Bone marrow (tissue), 2 donors: ENCODE measurements at regions not wholly inside any gene's neighbourhood (a gene's known extent, or its start where the extent isn't known, plus 50 kb on each side); places are given as distances from the start of the nearest gene placed in this dataset.
"Not testable (repeated sequence)": the region's sequence is repeated elsewhere in the genome, so short reads cannot be mapped to it uniquely, and the experiment has no call there.

Experiments
- DNase-seq, 2 donors: peaks; one replicate each; lab custom pipeline; 2025; lab: John Stamatoyannopoulos, UW

GRCh38 chr2:238502088-238502810 is 75.5 kb downstream of the ASB1 start:
- no peak for DNase-seq

GRCh38 chr2:238502956-238503791 is 76.4 kb downstream of the ASB1 start:
- DNase-seq = no peak

- DNase-seq = no peak
Observed at GRCh38 chr2:238504181-238504931, 77.6 kb downstream of the ASB1 start.

- no peak for DNase-seq
Observed at GRCh38 chr2:238505119-238505891, 78.6 kb downstream of the ASB1 start.

GRCh38 chr2:238505892-238506280 is 79.2 kb downstream of the ASB1 start:
- no peak for DNase-seq

GRCh38 chr2:238506371-238507068 is 79.8 kb downstream of the ASB1 start:
- DNase-seq = no peak

GRCh38 chr2:238507836-238508235 is 81.1 kb downstream of the ASB1 start:
- no peak for DNase-seq

- DNase-seq = no peak
Observed at GRCh38 chr2:238509151-238509835, 82.6 kb downstream of the ASB1 start.

- DNase-seq = no peak
Observed at GRCh38 chr2:238509903-238510302, 83.2 kb downstream of the ASB1 start.

GRCh38 chr2:238510911-238511613 is 84.3 kb downstream of the ASB1 start:
- no peak for DNase-seq

- DNase-seq = no peak
Observed at GRCh38 chr2:238511614-238511950, 84.9 kb downstream of the ASB1 start.

- DNase-seq = no peak
Observed at GRCh38 chr2:238512247-238512867, 85.6 kb downstream of the ASB1 start.

- DNase-seq = no peak
Observed at GRCh38 chr2:238513346-238513745, 86.6 kb downstream of the ASB1 start.

GRCh38 chr2:238514024-238514423 is 87.3 kb downstream of the ASB1 start:
- not testable (repeated sequence) for DNase-seq

GRCh38 chr2:238515377-238515776 is 88.7 kb downstream of the ASB1 start:
- DNase-seq = no peak

GRCh38 chr2:238517209-238517608 is 90.5 kb downstream of the ASB1 start:
- DNase-seq = no peak

- no peak for DNase-seq
Observed at GRCh38 chr2:238518172-238518820, 91.6 kb downstream of the ASB1 start.

GRCh38 chr2:238518821-238519186 is 92.1 kb downstream of the ASB1 start:
- no peak for DNase-seq

GRCh38 chr2:238520359-238520886 is 93.7 kb downstream of the ASB1 start:
- no peak for DNase-seq
